IMR-90 (cell line): ENCODE measurements at regions not wholly inside any gene's neighbourhood (a gene's known extent, or its start where the extent isn't known, plus 50 kb on each side); places are given as distances from the start of the nearest gene placed in this dataset.
A peak's percentile ranks its signal among the peaks of the same experiment; 100 is the strongest.

Source experiments
- ATAC-seq: fragments of 200-7000 bp; cut with Tn5 transposase; 2 replicates; pipeline ENCODE4 v1.9.1; 2020; ENCODE audit warnings: low read depth, mild to moderate bottlenecking, moderate library complexity
- BruUV-seq: library from RNA; stranded (reverse); fragments of 400-500 nt; replicated peaks from 2 replicates; lab custom pipeline; 2021; lab: Mats Ljungman, UMichigan
- CTCF ChIA-PET: fragments of 300-600 bp; formaldehyde crosslinking; extraction: SDS; loops from one replicate; lab custom pipeline; 2021; ENCODE audit warnings: antibody characterized with exemption; lab: Yijun Ruan, JAX
- POLR2A ChIA-PET: fragments of 300-600 bp; sonication (Branson Sonifier 250); formaldehyde crosslinking; loops from one replicate; lab custom pipeline; 2022; ENCODE audit warnings: antibody characterized with exemption; ENCODE audit not compliant: unreplicated experiment; lab: Charles Lee
- DNase-seq: peaks from one replicate; pipeline ENCODE4 v3.0.0; 2013
- H2AFZ ChIP-seq: replicated peaks from 2 replicates; pipeline ENCODE3; 2013; ENCODE audit warnings: low read length, mild to moderate bottlenecking; ENCODE audit not compliant: poor library complexity
- H2AK5ac ChIP-seq: 2 replicates; pipeline ENCODE4 v1.6.1; 2013; ENCODE audit warnings: low read depth, low read length, inconsistent platforms
- H2AK9ac ChIP-seq: replicated peaks from 2 replicates; pipeline ENCODE3; 2013; ENCODE audit warnings: mild to moderate bottlenecking, low read depth, low read length, moderate library complexity; ENCODE audit not compliant: poor library complexity
- H2BK120ac ChIP-seq: 2 replicates; pipeline ENCODE4 v1.6.1; 2013; ENCODE audit warnings: low read depth, low read length, inconsistent platforms
- H2BK15ac ChIP-seq: 3 replicates; pipeline ENCODE4 v1.6.1; 2013; ENCODE audit warnings: low read depth, low read length, inconsistent platforms
- H2BK20ac ChIP-seq: 2 replicates; pipeline ENCODE4 v1.6.1; 2013; ENCODE audit warnings: low read depth, mild to moderate bottlenecking, inconsistent platforms, low read length, moderate library complexity
- H2BK5ac ChIP-seq: 2 replicates; pipeline ENCODE4 v1.6.1; 2013; ENCODE audit warnings: mild to moderate bottlenecking, low read depth, low read length, inconsistent platforms; ENCODE audit not compliant: poor library complexity, severe bottlenecking
- H3K14ac ChIP-seq: replicated peaks from 2 replicates; pipeline ENCODE4 v1.6.1; 2013; ENCODE audit warnings: low read depth, low read length, inconsistent platforms
- H3K18ac ChIP-seq: 2 replicates; pipeline ENCODE4 v1.6.1; 2013; ENCODE audit warnings: low read depth, low read length, control low read depth
- H3K23ac ChIP-seq: 2 replicates; pipeline ENCODE4 v1.6.1; 2013; ENCODE audit warnings: low read depth, low read length, inconsistent platforms
- H3K27ac ChIP-seq: 2 replicates; pipeline ENCODE4 v1.5.1; 2013; ENCODE audit warnings: mild to moderate bottlenecking, control low read depth, low read length; ENCODE audit not compliant: insufficient read depth
- H3K27me3 ChIP-seq: 2 replicates; pipeline ENCODE4 v1.6.1; 2013; ENCODE audit warnings: low read length; ENCODE audit not compliant: control insufficient read depth, insufficient read depth
- H3K36me3 ChIP-seq: 2 replicates; pipeline ENCODE4 v1.6.1; 2013; ENCODE audit warnings: low read length, mixed read lengths; ENCODE audit not compliant: control insufficient read depth, insufficient read depth
- H3K4ac ChIP-seq: 2 replicates; pipeline ENCODE4 v1.6.1; 2013; ENCODE audit warnings: low read depth, low read length, inconsistent platforms
- H3K4me1 ChIP-seq: 2 replicates; pipeline ENCODE4 v1.6.1; 2013; ENCODE audit warnings: low read length, mixed read lengths; ENCODE audit not compliant: control insufficient read depth, insufficient read depth
- H3K4me2 ChIP-seq: 2 replicates; pipeline ENCODE4 v1.6.1; 2013; ENCODE audit warnings: low read depth, mild to moderate bottlenecking, control low read depth, low read length, moderate library complexity
- H3K4me3 ChIP-seq: 2 replicates; pipeline ENCODE4 v1.5.1; 2013; ENCODE audit warnings: low read depth, mild to moderate bottlenecking, control low read depth, low read length, moderate library complexity; ENCODE audit not compliant: insufficient read depth
- H3K56ac ChIP-seq: 2 replicates; pipeline ENCODE4 v1.6.1; 2013; ENCODE audit warnings: low read length, inconsistent platforms; ENCODE audit not compliant: insufficient read depth; ENCODE audit errors: extremely low read depth
- H3K79me1 ChIP-seq, 2 experiments: 2 replicates each; pipeline ENCODE4 v1.6.1; 2013; ENCODE audit warnings: low read length in 2 of 2, inconsistent platforms in 1 of 2, low read depth in 1 of 2
- H3K9ac ChIP-seq: 2 replicates; pipeline ENCODE4 v1.6.1; 2013; ENCODE audit warnings: low read depth, low read length, control low read depth
- H3K9me1 ChIP-seq: 2 replicates; pipeline ENCODE4 v1.6.1; 2013; ENCODE audit warnings: low read length, inconsistent platforms; ENCODE audit not compliant: insufficient read depth
- H3K9me3 ChIP-seq: 2 replicates; pipeline ENCODE4 v1.6.1; 2013; ENCODE audit warnings: low read length; ENCODE audit not compliant: control insufficient read depth, insufficient read depth
- H4K20me1 ChIP-seq: 2 replicates; pipeline ENCODE4 v1.6.1; 2013; ENCODE audit warnings: low read length, inconsistent platforms; ENCODE audit not compliant: insufficient read depth
- H4K5ac ChIP-seq: 2 replicates; pipeline ENCODE4 v1.6.1; 2013; ENCODE audit warnings: mild to moderate bottlenecking, low read depth, low read length, control low read depth
- H4K8ac ChIP-seq, 2 experiments: 2 replicates each; pipeline ENCODE4 v1.6.1; 2013; ENCODE audit warnings: low read depth in 2 of 2, low read length in 2 of 2, control low read depth in 1 of 2, inconsistent platforms in 1 of 2
- H4K91ac ChIP-seq: 2 replicates; pipeline ENCODE4 v1.6.1; 2013; ENCODE audit warnings: low read depth, low read length, inconsistent platforms; ENCODE audit not compliant: insufficient read depth
- CEBPB ChIP-seq: IDR thresholded peaks from 2 replicates; pipeline ENCODE4 v1.6.1; 2012; ENCODE audit warnings: low read depth, low read length, improper control_type of control experiment
- FOS ChIP-seq: fragments of 150-350 bp; IDR thresholded peaks from 2 replicates; pipeline ENCODE4 v1.6.1; 2016; ENCODE audit warnings: low read depth, low read length
- MAFK ChIP-seq: IDR thresholded peaks from 2 replicates; pipeline ENCODE4 v1.6.1; 2012; ENCODE audit warnings: low read depth, low read length, improper control_type of control experiment
- MAZ ChIP-seq: IDR thresholded peaks from 2 replicates; pipeline ENCODE4 v1.6.1; 2012; ENCODE audit warnings: low read depth, mild to moderate bottlenecking, low read length, improper control_type of control experiment, moderate library complexity, borderline replicate concordance
- MXI1 ChIP-seq: IDR thresholded peaks from 2 replicates; pipeline ENCODE4 v1.6.1; 2012; ENCODE audit warnings: low read depth, mild to moderate bottlenecking, low read length, moderate library complexity, borderline replicate concordance
- POLR2A ChIP-seq: IDR thresholded peaks from 2 replicates; pipeline ENCODE4 v1.6.1; 2012; ENCODE audit warnings: mild to moderate bottlenecking, low read depth, low read length
- RAD21 ChIP-seq: IDR thresholded peaks from 2 replicates; pipeline ENCODE4 v1.6.1; 2012; ENCODE audit warnings: low read length, improper control_type of control experiment
- RFX5 ChIP-seq: IDR thresholded peaks from 2 replicates; pipeline ENCODE4 v1.8.0; 2012; ENCODE audit warnings: low read depth, mild to moderate bottlenecking, low read length, moderate library complexity
- SMC3 ChIP-seq: fragments of 150-350 bp; IDR thresholded peaks from 2 replicates; pipeline ENCODE4 v1.6.1; 2016; ENCODE audit warnings: low read depth, mild to moderate bottlenecking, antibody characterized with exemption, low read length, moderate library complexity
- WGBS, 2 experiments: methylation state at CpG; one replicate each; pipeline versions ENCODE4 v1.1.5 to v1.1.7; 2013; ENCODE audit warnings: missing lambda C conversion rate in 2 of 2; ENCODE audit not compliant: insufficient read length in 1 of 2; ENCODE audit errors: extremely low coverage in 2 of 2; 5-methylcytosine and 5-hydroxymethylcytosine counted together
- dilution Hi-C: fragments of 300-500 bp; cut with HindIII; formaldehyde crosslinking; loops from one replicate; pipeline ENCODE4 v1.14.3; 2018; ENCODE audit warnings: low sequenced_read_pairs; ENCODE audit not compliant: unreplicated experiment
- in situ Hi-C: fragments of 300-500 bp; cut with MboI; formaldehyde crosslinking; loops from 3 replicates; pipeline ENCODE4 v1.14.3; 2019; ENCODE audit warnings: low sequenced_read_pairs, inconsistent platforms, mixed read lengths
- intact Hi-C: fragments of 100-400 bp; cut with micrococcal nuclease; formaldehyde crosslinking; loops from 2 replicates; pipeline ENCODE4 v1.10.0; 2022
- TF ChIP-seq, protein P1 (sequence below): fragments of 150-350 bp; IDR thresholded peaks from 2 replicates; pipeline ENCODE4 v1.6.1; 2016; ENCODE audit warnings: low read depth, mild to moderate bottlenecking, low read length, moderate library complexity, borderline replicate concordance
- TF ChIP-seq, protein P2 (sequence below): fragments of 150-350 bp; IDR thresholded peaks from 2 replicates; pipeline ENCODE4 v1.6.1; 2017; ENCODE audit warnings: mild to moderate bottlenecking, antibody characterized with exemption, low read length, low read depth

DNA sequence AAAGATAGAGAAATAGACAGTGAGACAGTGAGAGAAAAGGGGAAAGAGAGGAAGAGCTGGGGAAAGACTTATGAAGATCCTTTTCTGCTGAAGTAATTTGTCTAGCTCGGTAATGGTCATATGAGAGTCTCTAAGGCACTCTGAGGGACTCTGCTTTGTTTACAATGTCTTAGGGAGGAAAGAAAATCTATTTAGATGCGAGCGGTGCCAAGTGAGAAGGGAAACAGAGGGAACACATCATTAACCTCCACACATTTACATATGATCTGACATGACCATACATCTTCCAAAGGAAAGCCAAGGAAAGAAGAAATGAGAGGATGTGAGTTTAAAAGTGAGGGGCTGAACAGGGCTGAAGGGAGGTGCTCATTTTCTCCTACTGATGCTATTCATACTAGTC is 862.3 kb upstream of the CITED2 start:
- H3K79me1 ChIP-seq, result no peaks in the 10 kb centered on the region
- H3K9me1 ChIP-seq, result no peaks in the 10 kb centered on the region
- peaks cover 2% of the 10 kb centered on the region for H3K4me1 ChIP-seq
- 0 out of 2 replicates have a peak overlapping the region, but pooled peaks have one; percentile 8 for H2BK120ac ChIP-seq
- ATAC-seq (no peak), DNase-seq (no peak)
- no peak overlapping the region for H3K4ac ChIP-seq
- no peak overlapping the region; the same call in 1 of the 2 replicates for H3K14ac ChIP-seq
- H4K91ac ChIP-seq, result no peak overlapping the region
- no peaks in the 10 kb centered on the region for H3K36me3 ChIP-seq
- peak overlapping the region in 1 of 2 experiments; percentile 2; a peak in 1 of 4 replicates for H4K8ac ChIP-seq
- H3K18ac ChIP-seq, result no peak overlapping the region
- H2AK9ac ChIP-seq, result no peak overlapping the region
- no peak overlapping the region for H3K4me2 ChIP-seq
- no peak overlapping the region for H2AFZ ChIP-seq
- H3K4me3 ChIP-seq, result no peak overlapping the region
- H3K27ac ChIP-seq, result no peak overlapping the region
- CTCF ChIA-PET, result no interaction called here
- H3K23ac ChIP-seq, result 0 out of 2 replicates have a peak overlapping the region, but pooled peaks have one; percentile 23
- no peaks in the 10 kb centered on the region; the same call in 1 of the 2 replicates for H3K9me3 ChIP-seq
- dilution Hi-C loops, result no loop called here
- POLR2A ChIA-PET, result no interaction called here
- no peak overlapping the region for H2AK5ac ChIP-seq
- no peak for TF ChIP-seq FOS
- TF ChIP-seq, protein P1, sequence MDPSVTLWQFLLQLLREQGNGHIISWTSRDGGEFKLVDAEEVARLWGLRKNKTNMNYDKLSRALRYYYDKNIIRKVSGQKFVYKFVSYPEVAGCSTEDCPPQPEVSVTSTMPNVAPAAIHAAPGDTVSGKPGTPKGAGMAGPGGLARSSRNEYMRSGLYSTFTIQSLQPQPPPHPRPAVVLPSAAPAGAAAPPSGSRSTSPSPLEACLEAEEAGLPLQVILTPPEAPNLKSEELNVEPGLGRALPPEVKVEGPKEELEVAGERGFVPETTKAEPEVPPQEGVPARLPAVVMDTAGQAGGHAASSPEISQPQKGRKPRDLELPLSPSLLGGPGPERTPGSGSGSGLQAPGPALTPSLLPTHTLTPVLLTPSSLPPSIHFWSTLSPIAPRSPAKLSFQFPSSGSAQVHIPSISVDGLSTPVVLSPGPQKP, result no peak
- TF ChIP-seq POLR2A, result no peak
- no peak for TF ChIP-seq MAZ
- no peak for TF ChIP-seq RFX5
- TF ChIP-seq MAFK, result no peak
- TF ChIP-seq, protein P2, sequence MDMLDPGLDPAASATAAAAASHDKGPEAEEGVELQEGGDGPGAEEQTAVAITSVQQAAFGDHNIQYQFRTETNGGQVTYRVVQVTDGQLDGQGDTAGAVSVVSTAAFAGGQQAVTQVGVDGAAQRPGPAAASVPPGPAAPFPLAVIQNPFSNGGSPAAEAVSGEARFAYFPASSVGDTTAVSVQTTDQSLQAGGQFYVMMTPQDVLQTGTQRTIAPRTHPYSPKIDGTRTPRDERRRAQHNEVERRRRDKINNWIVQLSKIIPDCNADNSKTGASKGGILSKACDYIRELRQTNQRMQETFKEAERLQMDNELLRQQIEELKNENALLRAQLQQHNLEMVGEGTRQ, result no peak
- no peak for TF ChIP-seq SMC3
- TF ChIP-seq MXI1, result no peak
- TF ChIP-seq RAD21, result no peak
- no peak for TF ChIP-seq CEBPB
- H2BK15ac ChIP-seq, result no peak overlapping the region
- H2BK20ac ChIP-seq, result peak overlapping the region; percentile 46; the same call in 1 of the 2 replicates
- BruUV-seq, result no TSS peak
- intact Hi-C loops, result no loop called here
- H2BK5ac ChIP-seq, result no peak overlapping the region
- WGBS, 2 experiments, result no CpG with 5 or more reads among the region's 3 CpGs
- H3K27me3 ChIP-seq, result no peaks in the 10 kb centered on the region
- no peaks in the 10 kb centered on the region for H4K20me1 ChIP-seq
- no peak overlapping the region for H4K5ac ChIP-seq
- H3K9ac ChIP-seq, result no peak overlapping the region
- in situ Hi-C loops, result no loop called here
- no peak overlapping the region for H3K56ac ChIP-seq
